ENCODE measurements at regions not wholly inside any gene's neighbourhood (a gene's known extent, or its start where the extent isn't known, plus 50 kb on each side); places are given as distances from the start of the nearest gene placed in this dataset.

- TF ChIP-seq GABPA (IDR thresholded peaks at IDR 0.05; ENCODE audit: low read depth) (no peak), PKNOX1 (IDR thresholded peaks at IDR 0.05) (no peak), RB1 (IDR thresholded peaks at IDR 0.05; ENCODE audit: borderline replicate concordance) (no peak), HCFC1 (IDR thresholded peaks at IDR 0.05; ENCODE audit: low read length) (no peak), MXI1 (IDR thresholded peaks at IDR 0.05; ENCODE audit: low read depth, low read length) (no peak), NFXL1 (IDR thresholded peaks at IDR 0.05; ENCODE audit: borderline replicate concordance) (no peak), REST (IDR thresholded peaks at IDR 0.05; ENCODE audit: low read depth, low read length) (no peak), PAX5 (IDR thresholded peaks at IDR 0.05; ENCODE audit: borderline replicate concordance, low read depth, low read length) (no peak), ZBTB4 (CRISPR knock-in tag; IDR thresholded peaks at IDR 0.05) (no peak), HSF1 (IDR thresholded peaks at IDR 0.05; ENCODE audit: low read depth, low read length) (no peak), PBX3 (IDR thresholded peaks at IDR 0.05; ENCODE audit: insufficient replicate concordance, low read depth, low read length) (no peak), NBN (IDR thresholded peaks at IDR 0.05) (no peak), WRNIP1 (IDR thresholded peaks at IDR 0.05; ENCODE audit: borderline replicate concordance, low read depth, low read length) (no peak)
Observed at GRCh38 chr10:111934931-111935330, 248.6 kb downstream of the GPAM start (continued).
